ENCODE measurements at regions not wholly inside any gene's neighbourhood (a gene's known extent, or its start where the extent isn't known, plus 50 kb on each side); places are given as distances from the start of the nearest gene placed in this dataset.

DNA sequence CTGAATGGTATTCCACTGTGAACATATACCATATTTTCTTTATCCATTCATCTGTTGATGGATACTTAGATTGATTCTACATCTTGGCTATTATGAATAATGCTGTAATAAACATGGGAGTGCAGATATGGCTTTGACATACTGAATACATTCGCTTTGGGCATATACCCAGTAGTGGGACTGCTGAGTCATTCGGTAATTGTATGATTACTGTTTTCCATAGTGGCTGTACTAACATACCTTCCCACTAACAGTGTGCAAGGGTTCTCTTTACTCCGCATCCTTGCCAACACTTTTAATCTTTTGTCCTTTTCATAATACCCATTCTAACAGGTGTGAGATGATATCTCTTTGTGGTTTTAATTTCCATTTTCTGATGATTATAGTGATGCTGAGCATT lies 98.2 kb upstream of the ESR1 start:
- H3K4me1 ChIP-seq, result no peaks in the 10 kb centered on the region
- H3K4me3 ChIP-seq, result no peak overlapping the region
- intact Hi-C loops (cut with DNase I; ENCODE audit: low total_unique reads), result no loop called here
- H3K9me3 ChIP-seq, result peaks cover 0 to 12% (median 5%) of the 10 kb centered on the region in 4 donors
- no peaks in the 10 kb centered on the region for H3K27me3 ChIP-seq
- H3K36me3 ChIP-seq, result no peaks in the 10 kb centered on the region
- TF ChIP-seq POLR2AphosphoS5 (IDR thresholded peaks at IDR 0.05) (no peak), POLR2A (IDR thresholded peaks at IDR 0.05) (no peak), EP300 (IDR thresholded peaks at IDR 0.05) (no peak)
- TF ChIP-seq, protein P1, sequence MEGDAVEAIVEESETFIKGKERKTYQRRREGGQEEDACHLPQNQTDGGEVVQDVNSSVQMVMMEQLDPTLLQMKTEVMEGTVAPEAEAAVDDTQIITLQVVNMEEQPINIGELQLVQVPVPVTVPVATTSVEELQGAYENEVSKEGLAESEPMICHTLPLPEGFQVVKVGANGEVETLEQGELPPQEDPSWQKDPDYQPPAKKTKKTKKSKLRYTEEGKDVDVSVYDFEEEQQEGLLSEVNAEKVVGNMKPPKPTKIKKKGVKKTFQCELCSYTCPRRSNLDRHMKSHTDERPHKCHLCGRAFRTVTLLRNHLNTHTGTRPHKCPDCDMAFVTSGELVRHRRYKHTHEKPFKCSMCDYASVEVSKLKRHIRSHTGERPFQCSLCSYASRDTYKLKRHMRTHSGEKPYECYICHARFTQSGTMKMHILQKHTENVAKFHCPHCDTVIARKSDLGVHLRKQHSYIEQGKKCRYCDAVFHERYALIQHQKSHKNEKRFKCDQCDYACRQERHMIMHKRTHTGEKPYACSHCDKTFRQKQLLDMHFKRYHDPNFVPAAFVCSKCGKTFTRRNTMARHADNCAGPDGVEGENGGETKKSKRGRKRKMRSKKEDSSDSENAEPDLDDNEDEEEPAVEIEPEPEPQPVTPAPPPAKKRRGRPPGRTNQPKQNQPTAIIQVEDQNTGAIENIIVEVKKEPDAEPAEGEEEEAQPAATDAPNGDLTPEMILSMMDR (IDR thresholded peaks at IDR 0.05), result no peak
- DNase-seq, result no peak
- no peak overlapping the region for H3K27ac ChIP-seq
- 89 to 96% (median 92%) methylated on average over 3 of the region's 3 CpGs for WGBS, 5 donors

DNA sequence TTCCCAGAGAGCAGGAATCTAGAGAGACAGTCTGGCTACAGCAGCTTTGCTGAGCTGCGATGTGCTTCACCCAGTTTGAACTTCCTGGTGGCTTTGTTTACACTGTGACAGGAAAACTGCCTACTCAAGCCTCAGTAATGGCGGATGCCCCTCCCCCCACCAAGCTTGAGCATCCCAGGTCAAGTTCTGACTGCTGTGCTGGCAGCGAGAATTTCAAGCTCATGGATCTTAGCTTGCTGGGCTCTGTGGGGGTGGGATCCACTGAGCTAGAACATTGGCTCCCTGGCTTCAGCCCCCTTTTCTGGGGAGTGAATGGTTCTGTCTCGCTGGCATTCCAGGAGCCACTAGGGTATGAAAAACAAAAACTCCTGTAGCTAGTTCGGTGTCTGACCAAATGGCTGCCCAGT lies 91.0 kb upstream of the ESR1 start:
- no peak overlapping the region for H3K4me3 ChIP-seq
- H3K27me3 ChIP-seq, result peaks cover 0 to 7% (median 0%) of the 10 kb centered on the region in 3 donors
- peaks cover 0 to 12% (median 5%) of the 10 kb centered on the region in 4 donors for H3K9me3 ChIP-seq
- H3K27ac ChIP-seq, result no peak overlapping the region
- peak in 1 of 2 donors; percentile 21 for DNase-seq
- no peaks in the 10 kb centered on the region for H3K36me3 ChIP-seq
- peaks cover 0 to 8% (median 0%) of the 10 kb centered on the region in 4 donors for H3K4me1 ChIP-seq
- intact Hi-C loops (cut with DNase I; ENCODE audit: low total_unique reads), result no loop called here
- TF ChIP-seq, protein P1 (IDR thresholded peaks at IDR 0.05), result no peak
- no peak for TF ChIP-seq EP300 (IDR thresholded peaks at IDR 0.05)
- no peak for TF ChIP-seq POLR2A (IDR thresholded peaks at IDR 0.05)
- no peak for TF ChIP-seq POLR2AphosphoS5 (IDR thresholded peaks at IDR 0.05)
- WGBS, 5 donors, result 46 to 59% (median 54%) methylated on average over 5 of the region's 5 CpGs

DNA sequence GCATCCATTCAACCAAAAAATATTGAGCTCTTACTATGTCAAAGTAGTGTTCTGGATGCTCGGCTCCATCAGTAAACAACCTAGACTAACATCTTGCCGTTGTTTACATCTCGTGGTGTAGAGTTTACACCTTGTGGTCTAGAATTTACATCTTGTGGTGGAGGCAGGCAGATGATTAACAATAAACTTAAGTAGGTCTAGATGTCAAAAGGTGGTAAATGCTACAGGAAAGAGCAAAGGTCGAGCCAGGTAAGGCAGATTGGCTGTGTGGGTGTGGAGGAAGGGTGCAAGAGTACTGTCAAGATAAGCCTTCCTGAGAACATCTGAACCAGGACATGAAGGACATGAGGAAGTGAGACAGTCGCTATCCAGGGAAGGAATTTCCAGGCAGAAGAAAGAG lies 88.4 kb upstream of the ESR1 start:
- intact Hi-C loops (cut with DNase I; ENCODE audit: low total_unique reads), result no loop called here
- Histone ChIP-seq H3K27me3 (peaks cover 0 to 7% (median 0%) of the 10 kb centered on the region in 3 donors), H3K9me3 (no peaks in the 10 kb centered on the region), H3K36me3 (no peaks in the 10 kb centered on the region), H3K27ac (no peak overlapping the region), H3K4me1 (peaks cover 0 to 8% (median 0%) of the 10 kb centered on the region in 4 donors), H3K4me3 (no peak overlapping the region)
- DNase-seq, result no peak
- TF ChIP-seq EP300 (IDR thresholded peaks at IDR 0.05) (no peak), POLR2A (IDR thresholded peaks at IDR 0.05) (no peak), POLR2AphosphoS5 (IDR thresholded peaks at IDR 0.05) (no peak)
- TF ChIP-seq, protein P1 (IDR thresholded peaks at IDR 0.05), result no peak
- WGBS, 5 donors, result 74 to 80% (median 76%) methylated on average over 5 of the region's 5 CpGs

DNA sequence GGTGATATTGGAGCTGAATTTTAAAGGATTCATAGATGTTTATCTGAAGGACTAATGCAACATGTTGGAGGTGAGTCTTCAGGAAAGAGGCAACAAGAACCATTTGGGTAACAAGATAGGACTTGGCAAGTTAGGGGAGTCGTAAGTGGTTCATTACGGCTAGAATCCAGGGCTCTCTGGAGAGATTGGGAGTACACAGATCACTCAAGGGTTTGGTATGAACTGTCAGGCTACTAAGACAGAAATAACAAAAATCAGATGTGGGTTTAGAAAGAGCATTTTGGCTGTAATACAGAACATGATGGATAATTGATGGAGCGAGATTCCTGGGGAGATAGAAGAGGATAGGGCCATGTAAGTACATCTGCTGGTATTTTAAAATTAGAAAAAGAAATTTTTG lies 86.3 kb upstream of the ESR1 start:
- Histone ChIP-seq H3K4me3 (no peak overlapping the region), H3K27me3 (peaks cover 0 to 7% (median 0%) of the 10 kb centered on the region in 3 donors), H3K9me3 (no peaks in the 10 kb centered on the region), H3K4me1 (peaks cover 0 to 6% (median 0%) of the 10 kb centered on the region in 4 donors), H3K36me3 (no peaks in the 10 kb centered on the region), H3K27ac (no peak overlapping the region)
- DNase-seq, result no peak
- TF ChIP-seq EP300 (IDR thresholded peaks at IDR 0.05) (no peak), POLR2AphosphoS5 (IDR thresholded peaks at IDR 0.05) (no peak), POLR2A (IDR thresholded peaks at IDR 0.05) (no peak)
- TF ChIP-seq, protein P1 (IDR thresholded peaks at IDR 0.05), result no peak
- WGBS, 5 donors, result 74 to 83% (median 82%) methylated on average over 3 of the region's 3 CpGs
- intact Hi-C loops (cut with DNase I; ENCODE audit: low total_unique reads), result no loop called here

All from stomach (tissue), 8 donors.